ENCODE measurements at regions not wholly inside any gene's neighbourhood (a gene's known extent, or its start where the extent isn't known, plus 50 kb on each side); places are given as distances from the start of the nearest gene placed in this dataset.

DNA sequence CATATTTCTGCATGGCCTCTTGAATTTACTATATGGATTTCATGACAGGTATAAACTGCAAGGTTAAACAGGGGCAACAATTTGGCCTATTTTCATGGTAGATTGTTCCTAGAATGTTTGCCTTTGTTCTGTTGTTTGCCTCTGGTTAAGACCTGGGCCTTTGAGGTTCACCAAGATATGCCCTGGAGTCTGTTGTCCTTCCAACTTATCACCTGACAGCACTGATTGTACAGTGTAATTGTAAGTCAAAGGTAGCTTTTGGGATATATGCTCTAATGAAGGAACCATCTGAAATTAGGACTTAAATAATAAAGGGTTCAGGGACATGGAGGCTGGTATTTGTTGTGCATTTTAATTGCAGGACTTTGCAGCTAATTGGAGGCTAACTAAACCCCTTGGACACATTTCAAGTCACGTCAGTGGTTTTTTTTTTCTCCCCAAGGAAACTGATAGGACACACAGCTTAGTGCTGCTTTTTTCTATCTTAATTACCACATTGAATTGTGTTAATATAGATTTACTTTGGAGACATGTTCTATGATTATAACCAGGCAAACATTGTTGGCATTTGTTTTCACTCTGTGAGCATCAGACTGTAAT lies 771.2 kb upstream of the LINC00305 start:
- DNase-seq (ENCODE audit: low spot score) (no peak), ATAC-seq (ENCODE audit: low read depth) (no peak)
- H3K4me3 ChIP-seq (ENCODE audit: severe bottlenecking) = no peak overlapping the region
- no peaks in the 10 kb centered on the region for H3K9me3 ChIP-seq (ENCODE audit: severe bottlenecking)
- TF ChIP-seq, protein P1, sequence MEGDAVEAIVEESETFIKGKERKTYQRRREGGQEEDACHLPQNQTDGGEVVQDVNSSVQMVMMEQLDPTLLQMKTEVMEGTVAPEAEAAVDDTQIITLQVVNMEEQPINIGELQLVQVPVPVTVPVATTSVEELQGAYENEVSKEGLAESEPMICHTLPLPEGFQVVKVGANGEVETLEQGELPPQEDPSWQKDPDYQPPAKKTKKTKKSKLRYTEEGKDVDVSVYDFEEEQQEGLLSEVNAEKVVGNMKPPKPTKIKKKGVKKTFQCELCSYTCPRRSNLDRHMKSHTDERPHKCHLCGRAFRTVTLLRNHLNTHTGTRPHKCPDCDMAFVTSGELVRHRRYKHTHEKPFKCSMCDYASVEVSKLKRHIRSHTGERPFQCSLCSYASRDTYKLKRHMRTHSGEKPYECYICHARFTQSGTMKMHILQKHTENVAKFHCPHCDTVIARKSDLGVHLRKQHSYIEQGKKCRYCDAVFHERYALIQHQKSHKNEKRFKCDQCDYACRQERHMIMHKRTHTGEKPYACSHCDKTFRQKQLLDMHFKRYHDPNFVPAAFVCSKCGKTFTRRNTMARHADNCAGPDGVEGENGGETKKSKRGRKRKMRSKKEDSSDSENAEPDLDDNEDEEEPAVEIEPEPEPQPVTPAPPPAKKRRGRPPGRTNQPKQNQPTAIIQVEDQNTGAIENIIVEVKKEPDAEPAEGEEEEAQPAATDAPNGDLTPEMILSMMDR (IDR thresholded peaks at IDR 0.05; ENCODE audit: poor library complexity, severe bottlenecking) = no peak
- H3K36me3 ChIP-seq (ENCODE audit: low read depth) = no peaks in the 10 kb centered on the region
- no peaks in the 10 kb centered on the region for H3K27me3 ChIP-seq (ENCODE audit: insufficient read depth, poor library complexity, severe bottlenecking)
- no peaks in the 10 kb centered on the region for H3K4me1 ChIP-seq (ENCODE audit: insufficient read depth, poor library complexity, severe bottlenecking)
- H3K27ac ChIP-seq (ENCODE audit: poor library complexity, severe bottlenecking) = no peak overlapping the region

DNA sequence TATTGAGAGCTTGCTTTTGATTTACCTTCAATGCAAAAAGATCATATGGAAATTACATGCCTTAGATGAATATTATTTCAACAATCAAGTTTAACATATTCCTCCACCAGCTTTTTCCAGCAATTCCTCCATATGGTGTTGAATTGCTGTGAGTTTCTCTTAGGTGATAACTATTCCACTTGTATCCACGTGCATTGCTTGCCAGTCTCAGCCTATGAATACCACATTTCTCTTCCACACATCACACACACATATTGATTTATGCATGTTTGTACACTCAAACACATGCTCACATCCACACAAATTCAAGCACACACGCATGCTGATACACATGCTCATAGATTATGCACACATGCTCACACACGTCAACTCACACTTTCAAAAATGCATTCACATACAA lies 770.0 kb upstream of the LINC00305 start:
- no peaks in the 10 kb centered on the region for H3K9me3 ChIP-seq (ENCODE audit: severe bottlenecking)
- H3K36me3 ChIP-seq (ENCODE audit: low read depth) = no peaks in the 10 kb centered on the region
- DNase-seq (ENCODE audit: low spot score) (no peak), ATAC-seq (ENCODE audit: low read depth) (no peak)
- TF ChIP-seq, protein P1 (IDR thresholded peaks at IDR 0.05; ENCODE audit: poor library complexity, severe bottlenecking) = no peak
- no peak overlapping the region for H3K4me3 ChIP-seq (ENCODE audit: severe bottlenecking)
- no peaks in the 10 kb centered on the region for H3K4me1 ChIP-seq (ENCODE audit: insufficient read depth, poor library complexity, severe bottlenecking)
- H3K27me3 ChIP-seq (ENCODE audit: insufficient read depth, poor library complexity, severe bottlenecking) = no peaks in the 10 kb centered on the region
- no peak overlapping the region for H3K27ac ChIP-seq (ENCODE audit: poor library complexity, severe bottlenecking)

DNA sequence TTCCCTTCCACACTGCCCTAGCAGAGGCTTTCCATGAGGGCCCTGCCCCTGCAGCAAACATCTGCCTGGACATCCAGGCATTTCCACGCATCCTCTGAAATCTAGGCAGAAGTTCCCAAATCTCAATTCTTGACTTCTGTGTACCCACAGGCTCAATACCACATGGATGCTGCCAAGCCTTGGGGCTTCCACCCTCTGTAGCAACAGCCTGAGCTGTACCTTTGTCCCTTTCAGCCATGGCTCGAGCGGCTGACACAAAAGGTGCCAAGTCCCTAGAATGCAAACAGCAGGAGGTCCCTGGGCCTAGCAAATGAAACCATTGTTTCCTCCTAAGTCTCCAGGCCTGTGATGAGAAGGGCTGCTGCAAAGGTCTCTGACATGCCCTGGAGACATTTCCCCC lies 744.5 kb upstream of the LINC00305 start:
- TF ChIP-seq, protein P1 (IDR thresholded peaks at IDR 0.05; ENCODE audit: poor library complexity, severe bottlenecking) = no peak
- Histone ChIP-seq H3K4me1 (ENCODE audit: insufficient read depth, poor library complexity, severe bottlenecking) (no peaks in the 10 kb centered on the region), H3K9me3 (ENCODE audit: severe bottlenecking) (no peaks in the 10 kb centered on the region), H3K27me3 (ENCODE audit: insufficient read depth, poor library complexity, severe bottlenecking) (no peaks in the 10 kb centered on the region), H3K4me3 (ENCODE audit: severe bottlenecking) (no peak overlapping the region), H3K36me3 (ENCODE audit: low read depth) (no peaks in the 10 kb centered on the region), H3K27ac (ENCODE audit: poor library complexity, severe bottlenecking) (no peak overlapping the region)
- ATAC-seq (ENCODE audit: low read depth) (no peak), DNase-seq (ENCODE audit: low spot score) (no peak)

DNA sequence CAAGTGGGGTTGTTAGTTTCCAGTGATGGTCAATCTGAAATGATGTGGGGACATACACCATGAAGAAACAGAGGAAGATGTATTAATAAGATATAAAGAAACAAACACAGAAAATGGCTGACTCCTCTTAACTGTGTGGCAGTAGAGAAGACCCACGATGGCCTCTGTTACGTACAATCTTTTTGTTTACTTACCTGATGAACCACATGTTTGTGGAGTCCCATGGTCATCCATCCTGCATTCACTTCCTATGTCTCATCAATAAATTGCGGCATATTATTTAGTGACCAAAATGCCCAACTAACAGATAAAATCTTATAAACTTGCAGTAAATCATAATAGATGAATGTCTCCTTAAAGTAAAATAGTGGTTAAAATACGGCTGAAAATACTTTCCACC lies 740.1 kb upstream of the LINC00305 start:
- H3K9me3 ChIP-seq (ENCODE audit: severe bottlenecking) = no peaks in the 10 kb centered on the region
- no peaks in the 10 kb centered on the region for H3K4me1 ChIP-seq (ENCODE audit: insufficient read depth, poor library complexity, severe bottlenecking)
- no peak for ATAC-seq (ENCODE audit: low read depth)
- H3K4me3 ChIP-seq (ENCODE audit: severe bottlenecking) = no peak overlapping the region
- H3K27me3 ChIP-seq (ENCODE audit: insufficient read depth, poor library complexity, severe bottlenecking) = no peaks in the 10 kb centered on the region
- DNase-seq (ENCODE audit: low spot score) = no peak
- TF ChIP-seq, protein P1 (IDR thresholded peaks at IDR 0.05; ENCODE audit: poor library complexity, severe bottlenecking) = no peak
- H3K27ac ChIP-seq (ENCODE audit: poor library complexity, severe bottlenecking) = no peak overlapping the region
- H3K36me3 ChIP-seq (ENCODE audit: low read depth) = no peaks in the 10 kb centered on the region

DNA sequence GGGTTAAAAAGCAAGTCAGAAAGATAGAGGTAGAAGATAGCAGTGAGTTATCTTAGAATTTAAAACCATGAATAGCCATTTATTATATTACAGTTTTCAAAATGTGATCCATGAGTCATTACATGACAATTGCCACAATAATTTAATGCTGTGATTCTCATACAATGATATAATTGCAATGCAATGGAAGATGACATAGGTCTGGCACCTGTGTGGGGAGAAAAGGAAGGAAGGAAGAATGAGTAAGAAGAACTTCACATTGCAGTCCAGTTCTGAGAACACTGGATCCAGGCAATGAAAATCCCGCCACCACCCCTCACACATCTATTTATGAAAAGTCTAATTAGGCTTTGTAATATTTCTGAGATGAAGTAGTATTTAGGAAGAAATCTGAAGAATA lies 738.1 kb upstream of the LINC00305 start:
- TF ChIP-seq, protein P1 (IDR thresholded peaks at IDR 0.05; ENCODE audit: poor library complexity, severe bottlenecking) = no peak
- no peaks in the 10 kb centered on the region for H3K36me3 ChIP-seq (ENCODE audit: low read depth)
- H3K4me1 ChIP-seq (ENCODE audit: insufficient read depth, poor library complexity, severe bottlenecking) = no peaks in the 10 kb centered on the region
- H3K27ac ChIP-seq (ENCODE audit: poor library complexity, severe bottlenecking) = no peak overlapping the region
- ATAC-seq (ENCODE audit: low read depth) (no peak), DNase-seq (ENCODE audit: low spot score) (no peak)
- no peak overlapping the region for H3K4me3 ChIP-seq (ENCODE audit: severe bottlenecking)
- H3K9me3 ChIP-seq (ENCODE audit: severe bottlenecking) = no peaks in the 10 kb centered on the region
- H3K27me3 ChIP-seq (ENCODE audit: insufficient read depth, poor library complexity, severe bottlenecking) = no peaks in the 10 kb centered on the region

Measured in RWPE2 (cell line).